Fibroblast of mammary gland (primary cell): ENCODE measurements at regions not wholly inside any gene's neighbourhood (a gene's known extent, or its start where the extent isn't known, plus 50 kb on each side); places are given as distances from the start of the nearest gene placed in this dataset.

Source experiments
- DNase-seq: peaks from one replicate; pipeline ENCODE4 v3.0.0-alpha.2; 2010; ENCODE audit warnings: low read depth
- H3K4me3 ChIP-seq: 2 replicates; pipeline ENCODE4 v1.5.1; 2011; ENCODE audit warnings: low read depth, mild to moderate bottlenecking, low read length, moderate library complexity; ENCODE audit not compliant: control insufficient read depth
- TF ChIP-seq, protein P1 (sequence below): conservative IDR thresholded peaks from 2 replicates; pipeline ENCODE4 v1.5.1; 2011; ENCODE audit warnings: low read depth, low read length, inconsistent platforms; ENCODE audit not compliant: control insufficient read depth, insufficient read depth

DNA sequence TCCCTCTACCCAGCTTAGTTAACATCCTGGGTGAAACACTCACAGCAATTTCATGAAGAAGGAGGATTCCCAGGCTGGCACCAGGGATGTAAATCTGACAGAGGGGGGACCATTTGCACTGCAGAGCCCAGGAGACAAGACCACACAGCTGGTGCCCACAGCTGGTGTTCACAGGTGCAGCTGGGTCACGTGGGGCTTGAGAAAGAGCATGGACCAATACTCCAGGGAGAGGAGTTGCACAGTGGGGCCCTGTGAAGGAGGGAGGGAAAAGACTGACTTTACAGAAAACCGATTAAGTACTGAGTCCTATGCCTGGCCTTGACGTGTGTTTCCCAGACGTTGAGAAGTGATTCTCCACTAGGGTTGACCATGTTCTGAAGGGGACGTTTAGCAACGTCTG, 1316.7 kb upstream of the TMEM132C start:
- TF ChIP-seq, protein P1, sequence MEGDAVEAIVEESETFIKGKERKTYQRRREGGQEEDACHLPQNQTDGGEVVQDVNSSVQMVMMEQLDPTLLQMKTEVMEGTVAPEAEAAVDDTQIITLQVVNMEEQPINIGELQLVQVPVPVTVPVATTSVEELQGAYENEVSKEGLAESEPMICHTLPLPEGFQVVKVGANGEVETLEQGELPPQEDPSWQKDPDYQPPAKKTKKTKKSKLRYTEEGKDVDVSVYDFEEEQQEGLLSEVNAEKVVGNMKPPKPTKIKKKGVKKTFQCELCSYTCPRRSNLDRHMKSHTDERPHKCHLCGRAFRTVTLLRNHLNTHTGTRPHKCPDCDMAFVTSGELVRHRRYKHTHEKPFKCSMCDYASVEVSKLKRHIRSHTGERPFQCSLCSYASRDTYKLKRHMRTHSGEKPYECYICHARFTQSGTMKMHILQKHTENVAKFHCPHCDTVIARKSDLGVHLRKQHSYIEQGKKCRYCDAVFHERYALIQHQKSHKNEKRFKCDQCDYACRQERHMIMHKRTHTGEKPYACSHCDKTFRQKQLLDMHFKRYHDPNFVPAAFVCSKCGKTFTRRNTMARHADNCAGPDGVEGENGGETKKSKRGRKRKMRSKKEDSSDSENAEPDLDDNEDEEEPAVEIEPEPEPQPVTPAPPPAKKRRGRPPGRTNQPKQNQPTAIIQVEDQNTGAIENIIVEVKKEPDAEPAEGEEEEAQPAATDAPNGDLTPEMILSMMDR = no peak
- H3K4me3 ChIP-seq = no peak overlapping the region
- DNase-seq = no peak

DNA sequence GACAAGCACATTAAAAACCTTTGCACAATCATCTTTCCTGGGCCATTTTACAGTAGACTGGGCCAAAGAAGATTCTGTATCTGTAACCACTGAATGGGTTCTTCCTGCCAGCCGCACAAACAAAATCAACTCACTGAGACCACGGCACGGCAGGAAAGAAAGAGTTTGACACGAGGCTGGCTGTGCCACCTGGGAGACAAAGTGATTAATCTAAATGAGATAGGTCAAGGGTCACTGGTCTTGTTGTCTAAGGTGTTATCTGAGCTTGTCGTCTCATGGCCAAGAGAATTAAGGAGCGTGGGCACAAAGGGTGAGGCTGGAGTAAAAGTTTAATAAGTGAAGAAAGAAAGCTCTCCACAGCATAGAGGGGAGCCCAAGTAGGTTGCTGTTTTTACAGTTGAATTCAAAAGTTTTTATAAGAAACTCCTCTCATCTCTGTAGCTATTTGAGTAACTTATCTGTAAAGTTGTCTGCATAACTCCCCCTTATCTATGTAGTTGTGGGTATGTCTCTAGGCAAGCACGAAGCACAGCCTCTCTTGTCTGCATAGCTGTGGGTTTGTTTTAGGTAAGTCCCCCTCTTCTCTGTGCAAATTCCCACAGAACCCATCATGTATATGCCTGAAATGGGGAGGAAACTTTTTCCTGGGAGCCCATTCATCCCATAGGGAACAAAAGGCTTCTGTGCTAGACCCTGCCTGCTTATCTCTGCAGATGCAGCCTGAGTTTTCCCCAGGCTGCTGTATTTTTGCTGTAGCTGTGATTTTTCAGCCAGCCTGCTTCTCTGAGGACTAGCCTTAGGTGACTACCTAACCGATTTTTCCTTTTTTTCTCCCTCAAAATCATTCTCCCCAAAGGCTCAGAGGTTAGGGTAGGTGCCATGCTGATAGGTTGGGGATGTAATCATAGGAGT, 1314.6 kb upstream of the TMEM132C start:
- TF ChIP-seq, protein P1 = no peak
- DNase-seq = no peak
- no peak overlapping the region for H3K4me3 ChIP-seq

DNA sequence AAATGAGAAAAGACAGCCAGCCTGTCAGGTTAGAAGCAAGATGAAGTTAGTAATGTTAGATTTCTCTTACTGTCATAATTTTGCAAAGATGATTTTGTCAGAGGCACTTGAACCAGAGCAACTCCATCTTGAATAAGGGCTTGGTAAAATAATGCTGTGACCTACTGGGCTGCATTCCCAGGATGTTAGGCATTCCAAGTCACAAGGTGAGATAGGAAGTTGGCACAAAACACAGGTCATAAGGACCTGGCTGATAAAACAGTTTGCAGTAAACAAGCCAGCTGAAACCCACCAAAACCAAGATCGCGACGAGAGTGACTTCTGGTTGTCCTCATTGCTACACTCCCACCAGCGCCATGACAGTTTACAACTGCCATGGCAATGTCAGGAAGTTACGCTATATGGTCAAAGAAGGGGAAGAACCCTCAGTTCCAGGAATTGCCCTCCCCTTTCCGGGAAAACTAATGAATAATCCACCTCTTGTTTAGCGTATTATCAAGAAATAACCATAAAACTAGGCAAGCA, 1313.5 kb upstream of the TMEM132C start:
- TF ChIP-seq, protein P1 = no peak
- no peak overlapping the region for H3K4me3 ChIP-seq
- DNase-seq = no peak

DNA sequence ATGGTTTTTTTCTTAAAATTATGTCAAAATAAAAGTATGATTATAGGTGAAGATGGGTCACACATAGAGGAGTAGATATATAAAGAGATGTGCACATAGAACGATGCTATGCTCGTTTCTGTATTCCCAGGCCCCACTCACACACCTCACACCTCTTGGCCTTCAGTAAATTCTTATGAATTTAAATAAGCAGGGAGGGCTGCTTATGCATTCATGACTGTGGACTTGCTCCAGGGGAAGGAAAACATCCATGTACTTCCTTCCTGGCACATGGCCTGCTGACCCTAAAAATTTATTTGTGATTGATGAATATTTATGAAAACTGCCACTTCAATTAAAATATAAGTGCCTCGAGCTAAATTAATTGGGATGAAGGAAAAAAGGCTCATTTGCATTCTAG, 1306.7 kb upstream of the TMEM132C start:
- no peak overlapping the region for H3K4me3 ChIP-seq
- TF ChIP-seq, protein P1 = no peak
- no peak for DNase-seq

DNA sequence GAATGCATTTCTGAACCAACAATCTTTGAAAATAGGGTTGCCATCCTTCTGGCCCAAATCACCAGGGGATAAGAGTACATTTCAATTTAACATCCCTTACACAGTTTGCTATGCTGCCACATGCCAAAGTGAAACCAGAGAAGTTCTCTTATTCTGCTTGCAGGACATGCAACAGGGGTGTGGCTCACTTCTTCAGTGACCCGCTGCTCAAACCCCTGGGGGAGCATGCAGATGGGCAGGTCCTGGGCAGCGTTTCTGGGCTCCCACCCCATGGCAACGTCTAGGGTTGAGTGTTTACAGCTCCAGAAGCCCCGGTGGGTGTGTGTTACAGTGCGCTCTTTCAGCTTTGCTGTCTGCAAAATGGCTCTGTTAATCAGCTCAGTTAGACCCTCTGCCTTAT, 1306.3 kb upstream of the TMEM132C start:
- TF ChIP-seq, protein P1 = no peak

DNA sequence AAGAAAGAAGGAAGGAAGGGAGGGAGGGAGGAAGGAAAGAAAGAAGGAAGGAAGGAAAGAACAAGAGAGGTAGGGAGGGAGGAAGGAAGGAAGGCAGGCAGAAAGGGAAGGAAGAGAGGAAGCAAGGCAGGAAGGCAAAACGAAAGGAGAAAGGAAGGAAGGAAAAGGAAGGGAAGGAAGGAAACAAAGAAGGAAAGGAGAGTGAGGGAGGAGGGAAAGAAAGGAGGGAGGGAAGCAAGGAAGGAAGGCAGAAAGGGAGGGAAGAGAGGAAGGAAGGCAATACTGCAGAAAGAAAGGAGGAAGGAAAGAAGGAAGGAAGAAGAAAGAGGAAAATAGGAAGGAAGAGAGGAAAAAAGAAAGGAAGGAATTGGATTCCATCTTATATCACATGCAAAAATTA, 1303.1 kb upstream of the TMEM132C start:
- TF ChIP-seq, protein P1 = no peak

More for the DNA sequence above, 1306.3 kb upstream of the TMEM132C start:
- no peak for DNase-seq
- no peak overlapping the region for H3K4me3 ChIP-seq

DNA sequence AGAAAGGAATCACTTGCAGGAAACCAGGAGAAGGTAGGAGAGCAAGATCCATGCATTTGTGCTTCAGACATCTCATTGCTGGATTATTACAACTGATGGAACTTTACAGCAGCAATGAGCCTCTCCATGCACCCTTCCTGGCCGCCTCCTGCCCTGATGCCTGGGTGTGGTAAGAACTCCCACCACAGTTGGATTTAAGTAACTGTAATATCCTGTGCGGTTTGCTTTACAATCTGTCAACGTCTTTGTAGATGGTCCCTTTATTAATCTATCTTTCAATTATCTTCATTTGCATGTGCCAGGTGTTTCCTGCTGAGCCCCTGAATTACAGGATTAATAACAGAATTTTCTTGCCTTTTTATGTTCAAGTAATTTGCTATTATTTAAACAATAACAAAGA, 1300.5 kb upstream of the TMEM132C start:
- TF ChIP-seq, protein P1 = no peak
- no peak overlapping the region for H3K4me3 ChIP-seq
- DNase-seq = no peak

More for the DNA sequence above, 1303.1 kb upstream of the TMEM132C start:
- H3K4me3 ChIP-seq = no peak overlapping the region
- no peak for DNase-seq
